Keratinocyte (primary cell): ENCODE measurements at regions not wholly inside any gene's neighbourhood (a gene's known extent, or its start where the extent isn't known, plus 50 kb on each side); places are given as distances from the start of the nearest gene placed in this dataset.

ENCODE experiments used
- DNase-seq: peaks from one replicate; pipeline ENCODE4 v3.0.0-alpha.2; 2011; ENCODE audit warnings: low read depth, missing footprints, low spot score
- FAIRE-seq: peaks from 2 replicates; lab custom pipeline; 2011; peaks lifted over from hg19 to GRCh38; lab: Jason Lieb, UNC
- H2AFZ ChIP-seq: 2 replicates; pipeline ENCODE4 v1.6.0; 2012; ENCODE audit warnings: low read length, control low read depth, inconsistent platforms; ENCODE audit not compliant: control insufficient read depth
- H3K27ac ChIP-seq: 2 replicates; pipeline ENCODE4 v1.5.1; 2011; ENCODE audit warnings: low read length; ENCODE audit not compliant: control insufficient read depth, insufficient read depth
- H3K27me3 ChIP-seq: 3 replicates; pipeline ENCODE4 v1.6.0; 2011; ENCODE audit warnings: low read length; ENCODE audit not compliant: control insufficient read depth, insufficient read depth; ENCODE audit errors: extremely low read depth
- H3K36me3 ChIP-seq, 2 experiments: 2 replicates in 1 of 2; 3 replicates in 1 of 2; pipeline ENCODE4 v1.5.1; 2011; ENCODE audit warnings: low read length in 2 of 2, mild to moderate bottlenecking in 1 of 2; ENCODE audit not compliant: control insufficient read depth in 2 of 2, insufficient read depth in 2 of 2; ENCODE audit errors: extremely low read depth in 1 of 2
- H3K4me1 ChIP-seq: 3 replicates; pipeline ENCODE4 v1.5.1; 2011; ENCODE audit warnings: low read length; ENCODE audit not compliant: control insufficient read depth, insufficient read depth; ENCODE audit errors: extremely low read depth
- H3K4me2 ChIP-seq: 3 replicates; pipeline ENCODE4 v1.6.0; 2011; ENCODE audit warnings: low read depth, low read length; ENCODE audit not compliant: control insufficient read depth, insufficient read depth; ENCODE audit errors: extremely low read depth
- H3K4me3 ChIP-seq, 3 experiments: fragments of 200-600 bp in 1 of 3; sonication (generic) in 1 of 3; 2 replicates in 2 of 3; 3 replicates in 1 of 3; pipeline ENCODE4 v1.5.1; 2011 to 2016; ENCODE audit warnings: low read length in 3 of 3, mild to moderate bottlenecking in 3 of 3, control low read depth in 2 of 3, inconsistent platforms in 1 of 3, low read depth in 1 of 3, mixed read lengths in 1 of 3, mixed run types in 1 of 3, moderate library complexity in 1 of 3; ENCODE audit not compliant: control insufficient read depth in 2 of 3, insufficient read depth in 2 of 3; ENCODE audit errors: extremely low read depth in 1 of 3
- H3K79me2 ChIP-seq: 2 replicates; pipeline ENCODE4 v1.6.0; 2012; ENCODE audit warnings: low read length; ENCODE audit not compliant: control insufficient read depth, insufficient read depth
- H3K9ac ChIP-seq: 3 replicates; pipeline ENCODE4 v1.6.0; 2011; ENCODE audit warnings: low read length; ENCODE audit not compliant: control insufficient read depth, insufficient read depth; ENCODE audit errors: extremely low read depth
- H3K9me1 ChIP-seq: 3 replicates; pipeline ENCODE4 v1.6.0; 2011; ENCODE audit warnings: low read length; ENCODE audit not compliant: control insufficient read depth, insufficient read depth; ENCODE audit errors: extremely low read depth
- H3K9me3 ChIP-seq: 2 replicates; pipeline ENCODE4 v1.5.1; 2012; ENCODE audit warnings: low read depth, low read length; ENCODE audit not compliant: control insufficient read depth
- H4K20me1 ChIP-seq: 3 replicates; pipeline ENCODE4 v1.6.0; 2011; ENCODE audit warnings: low read length; ENCODE audit not compliant: control insufficient read depth, insufficient read depth; ENCODE audit errors: extremely low read depth
- EZH2 ChIP-seq: IDR thresholded peaks from one replicate; pipeline ENCODE4 v1.6.1; 2012; ENCODE audit warnings: inconsistent platforms, mild to moderate bottlenecking, low read length, moderate library complexity
- dilution Hi-C: fragments of 300-500 bp; cut with MboI; formaldehyde crosslinking; loops from one replicate; pipeline ENCODE4 v1.7.0; 2020; ENCODE audit warnings: low sequenced_read_pairs; ENCODE audit not compliant: extremely low pct_ligation_motif_present
- TF ChIP-seq, protein P1 (sequence below), 3 experiments: IDR thresholded peaks in 1 of 3; conservative IDR thresholded peaks in 1 of 3; optimal IDR thresholded peaks in 1 of 3; 2 replicates in 2 of 3; 3 replicates in 1 of 3; pipeline versions ENCODE3 to v1.5.1; 2011; ENCODE audit warnings: low read length in 3 of 3, mild to moderate bottlenecking in 3 of 3, moderate library complexity in 2 of 3, control low read depth in 1 of 3, inconsistent platforms in 1 of 3; ENCODE audit not compliant: insufficient read depth in 2 of 3; ENCODE audit errors: extremely low read depth in 1 of 3

DNA sequence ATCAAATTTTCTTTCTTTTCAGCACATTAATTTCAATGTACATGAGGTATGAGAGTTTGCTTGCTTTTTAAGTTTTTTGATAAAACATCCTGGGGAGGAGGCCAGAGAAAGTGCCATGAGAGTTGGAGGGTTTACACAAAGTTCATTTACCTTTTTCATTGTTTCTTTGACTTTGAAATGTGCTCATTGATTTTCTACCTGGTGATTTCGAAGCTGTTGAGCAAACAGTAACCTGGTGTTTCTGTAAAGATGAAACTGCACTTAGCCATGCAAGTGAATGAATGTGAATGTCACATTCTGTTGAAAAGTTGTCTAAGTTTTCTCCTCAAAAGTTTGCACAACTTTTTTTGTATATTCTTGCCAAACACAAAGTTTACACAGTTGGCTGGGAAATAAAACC is 797.0 kb downstream of the METTL4 start:
- H2AFZ ChIP-seq, result no peak overlapping the region
- TF ChIP-seq, protein P1, sequence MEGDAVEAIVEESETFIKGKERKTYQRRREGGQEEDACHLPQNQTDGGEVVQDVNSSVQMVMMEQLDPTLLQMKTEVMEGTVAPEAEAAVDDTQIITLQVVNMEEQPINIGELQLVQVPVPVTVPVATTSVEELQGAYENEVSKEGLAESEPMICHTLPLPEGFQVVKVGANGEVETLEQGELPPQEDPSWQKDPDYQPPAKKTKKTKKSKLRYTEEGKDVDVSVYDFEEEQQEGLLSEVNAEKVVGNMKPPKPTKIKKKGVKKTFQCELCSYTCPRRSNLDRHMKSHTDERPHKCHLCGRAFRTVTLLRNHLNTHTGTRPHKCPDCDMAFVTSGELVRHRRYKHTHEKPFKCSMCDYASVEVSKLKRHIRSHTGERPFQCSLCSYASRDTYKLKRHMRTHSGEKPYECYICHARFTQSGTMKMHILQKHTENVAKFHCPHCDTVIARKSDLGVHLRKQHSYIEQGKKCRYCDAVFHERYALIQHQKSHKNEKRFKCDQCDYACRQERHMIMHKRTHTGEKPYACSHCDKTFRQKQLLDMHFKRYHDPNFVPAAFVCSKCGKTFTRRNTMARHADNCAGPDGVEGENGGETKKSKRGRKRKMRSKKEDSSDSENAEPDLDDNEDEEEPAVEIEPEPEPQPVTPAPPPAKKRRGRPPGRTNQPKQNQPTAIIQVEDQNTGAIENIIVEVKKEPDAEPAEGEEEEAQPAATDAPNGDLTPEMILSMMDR (optimal IDR thresholded peaks at IDR 0.05 in 1 of 3, IDR thresholded peaks at IDR 0.05 in 1 of 3, conservative IDR thresholded peaks at IDR 0.05 in 1 of 3; ENCODE audit: extremely low read depth in 1 of 3, insufficient read depth in 2 of 3, low read length in 3 of 3), result no peak
- no peak for TF ChIP-seq EZH2
- H3K27me3 ChIP-seq, result no peaks in the 10 kb centered on the region
- no peaks in the 10 kb centered on the region for H3K9me3 ChIP-seq
- H3K9ac ChIP-seq, result no peak overlapping the region
- H3K4me2 ChIP-seq, result no peak overlapping the region
- dilution Hi-C loops, result no loop called here
- DNase-seq, result no peak
- H3K4me3 ChIP-seq, result no peak overlapping the region
- no peak for FAIRE-seq
- H3K36me3 ChIP-seq, result no peaks in the 10 kb centered on the region
- no peaks in the 10 kb centered on the region for H3K79me2 ChIP-seq
- no peak overlapping the region for H3K27ac ChIP-seq
- no peaks in the 10 kb centered on the region for H3K4me1 ChIP-seq
- no peaks in the 10 kb centered on the region for H4K20me1 ChIP-seq
- no peaks in the 10 kb centered on the region for H3K9me1 ChIP-seq

DNA sequence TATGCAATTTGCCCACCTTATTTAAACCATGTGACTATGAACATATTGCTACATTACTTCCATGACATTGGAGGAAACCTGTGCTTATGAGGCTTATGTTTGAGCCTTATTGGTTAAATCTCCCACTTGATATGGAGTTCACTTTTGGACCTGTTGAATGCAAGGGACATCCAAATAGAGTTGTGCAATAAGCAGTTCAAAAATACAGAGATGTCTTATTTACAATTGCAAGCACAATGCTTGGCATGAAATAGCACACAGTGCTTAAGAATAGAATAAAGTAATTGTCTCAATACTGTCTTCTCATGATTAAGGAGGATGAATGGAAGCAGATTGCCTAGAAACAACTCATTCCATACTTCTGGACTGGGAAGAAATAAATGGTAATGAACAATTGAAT is 793.5 kb downstream of the METTL4 start:
- dilution Hi-C loops, result no loop called here
- Histone ChIP-seq H3K9me1 (no peaks in the 10 kb centered on the region), H3K4me1 (no peaks in the 10 kb centered on the region), H3K9me3 (peaks cover 2% of the 10 kb centered on the region), H3K9ac (no peak overlapping the region), H2AFZ (no peak overlapping the region), H3K27me3 (no peaks in the 10 kb centered on the region), H3K4me2 (no peak overlapping the region), H4K20me1 (no peaks in the 10 kb centered on the region), H3K4me3 (no peak overlapping the region), H3K27ac (no peak overlapping the region), H3K36me3 (no peaks in the 10 kb centered on the region), H3K79me2 (no peaks in the 10 kb centered on the region)
- FAIRE-seq (no peak), DNase-seq (no peak)
- TF ChIP-seq, protein P1 (optimal IDR thresholded peaks at IDR 0.05 in 1 of 3, IDR thresholded peaks at IDR 0.05 in 1 of 3, conservative IDR thresholded peaks at IDR 0.05 in 1 of 3; ENCODE audit: extremely low read depth in 1 of 3, insufficient read depth in 2 of 3, low read length in 3 of 3), result no peak
- TF ChIP-seq EZH2, result no peak
